C4-2B (cell line): ENCODE measurements at regions not wholly inside any gene's neighbourhood (a gene's known extent, or its start where the extent isn't known, plus 50 kb on each side); places are given as distances from the start of the nearest gene placed in this dataset.

Source experiments
- CTCF ChIP-seq: fragments of 450-650 bp; conservative IDR thresholded peaks from 2 replicates; pipeline ENCODE4 v1.5.1; 2017; ENCODE audit warnings: mild to moderate bottlenecking
- ZFX ChIP-seq: fragments of 450-650 bp; IDR thresholded peaks from 2 replicates; pipeline ENCODE4 v1.6.1; 2017

- no peak for TF ChIP-seq CTCF
- TF ChIP-seq ZFX: no peak
Measured at GRCh38 chr5:85225388-85225787, 840.7 kb upstream of the EDIL3 start.
